ENCODE measurements at regions not wholly inside any gene's neighbourhood (a gene's known extent, or its start where the extent isn't known, plus 50 kb on each side); places are given as distances from the start of the nearest gene placed in this dataset.

DNA sequence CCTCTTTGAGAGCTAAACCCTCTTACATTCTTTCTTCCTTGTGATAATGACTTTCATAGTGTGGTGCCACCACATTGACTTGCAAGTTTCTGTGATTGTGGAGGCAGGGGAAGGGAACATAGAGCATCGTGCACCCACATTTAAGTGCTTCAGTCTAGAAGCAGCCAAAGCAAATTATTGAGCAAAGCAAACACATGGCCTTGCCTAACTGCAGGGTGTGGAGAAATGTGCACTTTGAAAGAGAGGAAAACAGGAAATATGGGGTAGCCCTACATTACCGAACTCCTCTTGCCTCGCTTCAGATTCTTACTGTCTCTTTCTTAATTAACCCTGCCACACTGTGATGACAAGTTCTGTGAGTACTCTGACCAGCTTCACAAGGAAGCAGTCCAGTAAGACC, 814.6 kb downstream of the SLC4A3 start:
- no peak for TF ChIP-seq CTCF (IDR thresholded peaks at IDR 0.05 in 8 of 11, conservative IDR thresholded peaks at IDR 0.05 in 3 of 11)
- TF ChIP-seq POLR2A (IDR thresholded peaks at IDR 0.05): no peak
- no peak for TF ChIP-seq POLR2AphosphoS5 (IDR thresholded peaks at IDR 0.05)
